NCI-H1048 (cell line): ENCODE measurements at regions not wholly inside any gene's neighbourhood (a gene's known extent, or its start where the extent isn't known, plus 50 kb on each side); places are given as distances from the start of the nearest gene placed in this dataset.
"Not testable (repeated sequence)": the region's sequence is repeated elsewhere in the genome, so short reads cannot be mapped to it uniquely, and the experiment has no call there.

Experiments
- DNase-seq: peaks from one replicate; lab custom pipeline; 2025; lab: John Stamatoyannopoulos, UW

DNA sequence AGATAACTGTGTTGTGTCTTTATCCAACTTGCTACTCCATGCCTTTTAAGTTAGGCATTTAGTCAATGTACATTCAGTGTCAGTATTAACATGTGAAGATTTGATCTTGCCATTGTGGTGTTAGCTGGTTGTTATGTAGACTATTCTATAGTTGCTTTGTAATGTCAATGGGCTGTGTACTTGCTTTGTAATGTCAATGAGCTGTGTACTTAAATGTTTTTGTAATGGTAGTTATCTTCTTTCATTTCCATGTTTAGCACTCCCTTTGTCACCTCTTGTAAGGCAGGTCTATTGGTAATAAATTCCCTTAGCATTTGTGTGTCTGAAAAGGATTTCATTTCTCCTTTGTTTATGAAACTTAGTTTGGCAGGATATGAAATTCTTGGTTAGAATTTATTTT lies 53.4 kb downstream of the MC4R start:
- DNase-seq: no peak

DNA sequence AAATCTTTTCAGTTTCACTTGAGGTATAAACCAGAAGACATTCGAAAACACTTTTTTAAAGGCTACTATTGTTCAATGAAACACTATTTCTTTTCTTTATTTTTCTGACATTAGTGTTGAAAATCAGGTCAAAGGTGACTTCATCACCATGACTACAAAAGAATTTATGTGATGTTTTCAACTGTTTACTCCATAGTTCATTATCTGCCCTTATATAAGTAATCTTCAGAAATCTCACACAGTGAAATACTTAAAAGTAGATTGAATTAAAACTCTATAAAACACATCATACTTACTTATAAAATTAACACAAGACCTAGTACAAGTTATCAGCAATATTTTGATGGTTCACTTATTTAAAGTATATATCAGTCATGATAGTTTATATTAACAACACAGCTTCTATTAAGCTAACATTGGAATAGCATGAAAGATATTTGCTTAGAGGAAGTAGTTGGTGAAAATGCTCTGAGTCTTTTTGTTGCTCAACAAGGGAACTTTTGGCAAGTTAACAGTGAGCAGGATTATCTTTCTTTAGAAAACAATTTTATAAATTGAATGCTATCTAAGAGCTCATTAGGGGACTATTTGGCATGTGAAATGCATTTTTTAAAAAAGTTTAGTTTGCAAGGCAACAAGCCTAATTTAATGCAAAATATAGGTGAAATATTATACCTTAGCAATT lies 60.8 kb downstream of the MC4R start:
- DNase-seq: no peak

DNA sequence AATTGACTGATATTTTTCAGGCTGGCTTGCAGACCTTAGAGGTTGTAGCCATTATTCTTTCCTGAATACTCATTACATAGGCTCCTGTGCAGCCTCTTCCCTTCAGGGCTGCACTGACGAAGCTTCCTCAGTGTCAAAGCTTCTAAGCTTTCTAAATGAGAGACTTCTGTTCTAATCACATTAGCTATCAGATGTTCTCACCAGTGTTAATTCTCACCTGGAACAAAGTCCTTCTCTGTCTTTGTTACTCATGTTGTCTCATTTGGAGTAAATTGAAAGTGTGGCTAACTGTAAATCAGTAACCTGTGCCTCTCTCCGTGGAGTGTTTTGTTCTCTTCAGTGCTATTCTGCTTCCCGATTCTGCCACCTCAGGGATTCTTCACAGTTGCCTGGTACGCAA lies 76.9 kb downstream of the MC4R start:
- DNase-seq: no peak

DNA sequence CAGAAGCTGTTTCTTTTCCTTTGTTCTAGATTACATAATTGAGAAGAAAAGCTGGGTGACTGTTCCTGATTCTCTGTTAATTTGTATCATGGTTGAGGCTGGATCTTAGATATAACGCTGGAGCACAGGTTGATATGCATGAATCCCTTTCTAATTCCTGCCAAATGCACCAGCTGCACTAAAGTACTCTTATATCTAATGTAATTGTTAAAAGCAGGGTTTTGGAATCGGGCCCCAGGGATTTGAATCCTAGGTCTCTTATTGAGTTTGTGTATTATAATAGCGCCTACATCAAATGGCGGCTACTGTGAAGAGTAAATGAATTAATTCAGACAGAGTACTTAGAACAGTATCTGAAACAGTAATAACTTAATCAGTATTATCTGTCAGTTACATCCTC lies 80.4 kb downstream of the MC4R start:
- DNase-seq: no peak

DNA sequence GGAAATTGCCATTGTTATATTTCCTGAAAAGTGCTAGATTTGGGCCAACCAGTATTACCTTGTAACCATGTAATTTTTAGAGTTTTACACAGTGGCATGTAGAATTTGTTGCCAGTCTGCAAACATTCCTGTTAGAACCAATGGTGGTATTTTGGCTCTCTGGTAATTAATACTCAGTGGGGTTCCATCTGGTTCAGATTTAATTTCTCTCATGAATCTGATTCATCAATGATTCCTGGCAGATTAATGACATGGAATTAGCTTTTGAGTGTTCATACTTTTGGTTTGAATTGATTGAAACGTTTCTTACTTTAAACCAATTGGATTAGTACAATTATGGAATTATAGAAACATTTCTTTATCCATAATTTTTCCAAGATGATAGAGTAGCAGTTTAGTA lies 93.2 kb downstream of the MC4R start:
- DNase-seq: no peak

- DNase-seq: no peak
Observed at GRCh38 chr18:60277855-60278480, 94.6 kb downstream of the MC4R start.

DNA sequence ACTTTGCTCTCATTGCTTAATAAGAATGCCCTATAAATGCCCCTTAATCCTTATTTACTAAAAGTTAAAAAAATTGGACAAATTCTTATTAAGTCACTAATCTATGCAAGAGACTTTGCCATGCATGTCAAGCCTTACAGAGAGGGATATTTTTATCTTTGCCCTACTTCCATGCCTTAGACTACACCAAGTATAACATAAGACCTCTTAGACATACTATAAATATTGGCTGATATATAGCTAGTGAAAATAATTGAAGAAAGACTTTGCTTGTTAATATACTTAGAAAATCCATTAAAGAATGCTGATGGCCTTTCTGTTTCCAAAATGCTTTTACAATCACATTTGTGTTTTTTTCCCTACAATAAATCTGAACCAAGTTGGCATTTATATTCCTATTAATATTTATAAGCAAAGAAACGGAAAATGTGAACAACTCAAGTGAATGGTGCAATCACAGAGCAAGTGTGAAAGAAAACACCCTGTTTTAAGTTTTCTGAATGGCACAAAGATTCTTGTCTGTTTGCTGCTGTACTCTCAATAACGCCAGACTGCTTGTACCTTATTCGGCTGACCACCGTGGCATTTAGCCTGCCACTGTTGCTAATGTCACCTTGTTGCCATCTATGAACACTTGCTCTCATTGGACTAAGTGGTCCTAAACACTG lies 105.0 kb downstream of the MC4R start:
- no peak for DNase-seq

- no peak for DNase-seq
Observed at GRCh38 chr18:60266558-60266957, 106.0 kb downstream of the MC4R start.

GRCh38 chr18:60259052-60259681 lies 113.4 kb downstream of the MC4R start:
- DNase-seq: no peak

- DNase-seq: no peak
Observed at GRCh38 chr18:60249388-60249787, 123.2 kb downstream of the MC4R start.

- DNase-seq: no peak
Observed at GRCh38 chr18:60248336-60249330, 123.9 kb downstream of the MC4R start.

GRCh38 chr18:60247103-60247502 lies 125.5 kb downstream of the MC4R start:
- no peak for DNase-seq

DNA sequence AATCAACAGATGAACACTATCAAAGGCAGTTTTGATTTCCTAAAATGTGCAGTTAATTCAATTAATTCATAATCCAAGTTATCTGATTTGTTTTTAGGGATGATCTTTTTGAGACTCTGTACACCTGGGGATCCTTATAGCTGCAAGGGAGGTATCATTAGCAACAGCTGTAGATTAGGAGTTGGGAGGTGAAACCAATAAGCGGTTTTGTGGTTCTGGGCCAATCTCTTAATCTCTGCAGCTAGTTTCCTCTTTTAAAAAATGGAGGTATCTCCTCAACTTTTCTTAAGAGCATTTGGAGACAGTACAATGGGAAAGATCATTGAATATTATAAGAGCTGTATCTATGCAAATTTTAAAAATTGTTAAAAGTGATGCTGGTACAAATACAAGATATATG lies 126.0 kb downstream of the MC4R start:
- no peak for DNase-seq

GRCh38 chr18:60245096-60245495 lies 127.5 kb downstream of the MC4R start:
- DNase-seq: no peak

DNA sequence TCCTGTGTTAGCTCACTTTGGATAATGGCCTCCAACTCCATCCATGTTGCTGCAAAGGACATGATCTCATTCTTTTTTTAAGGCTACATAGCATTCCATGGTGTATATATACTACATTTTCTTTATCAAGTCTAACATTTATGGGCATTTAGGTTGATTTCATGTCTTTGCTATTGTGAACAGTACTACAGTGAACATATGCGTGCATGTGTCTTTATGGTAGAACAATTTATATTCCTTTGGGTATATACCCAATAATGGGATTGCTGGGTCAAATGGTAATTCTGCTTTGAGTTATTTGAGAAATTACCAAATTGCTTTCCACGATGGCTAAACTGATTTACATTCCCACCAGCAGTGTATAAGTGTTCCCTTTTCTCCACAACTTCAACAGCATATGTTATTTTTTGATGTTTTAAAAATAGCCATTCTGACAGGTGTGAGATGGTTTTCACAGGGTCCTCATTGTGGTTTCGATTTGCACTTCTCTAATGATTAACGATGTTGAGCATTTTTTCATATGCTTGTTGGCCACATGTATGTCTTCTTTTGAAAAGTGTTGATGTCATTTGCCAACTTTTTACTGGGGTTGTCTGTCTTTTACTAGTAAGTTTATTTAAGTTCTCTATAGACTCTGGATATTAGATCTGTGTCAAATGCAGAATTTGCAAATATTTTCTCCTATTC lies 133.4 kb downstream of the MC4R start:
- DNase-seq: not testable (repeated sequence)

GRCh38 chr18:60235164-60235563 lies 137.4 kb downstream of the MC4R start:
- DNase-seq: no peak

DNA sequence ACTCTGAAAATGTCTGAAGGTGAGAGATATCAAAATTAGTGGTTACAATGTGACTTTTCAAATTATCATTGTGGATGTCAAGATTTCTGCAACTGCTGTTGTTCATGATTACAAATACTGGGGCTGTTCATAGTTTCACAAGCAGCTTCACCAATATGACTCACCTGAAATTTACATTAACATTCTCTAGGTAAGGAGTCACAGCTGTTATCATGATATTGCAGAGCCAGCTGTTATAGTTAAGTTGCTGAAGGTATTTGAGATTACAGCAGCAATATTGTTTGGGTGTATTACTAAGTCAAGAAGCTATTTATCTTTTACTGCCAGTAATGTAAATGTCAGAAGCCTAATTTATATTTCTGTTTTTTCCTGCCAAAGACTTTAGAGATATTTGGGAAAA lies 140.0 kb downstream of the MC4R start:
- DNase-seq: no peak

- DNase-seq: no peak
Observed at GRCh38 chr18:60228609-60229595, 143.7 kb downstream of the MC4R start.

DNA sequence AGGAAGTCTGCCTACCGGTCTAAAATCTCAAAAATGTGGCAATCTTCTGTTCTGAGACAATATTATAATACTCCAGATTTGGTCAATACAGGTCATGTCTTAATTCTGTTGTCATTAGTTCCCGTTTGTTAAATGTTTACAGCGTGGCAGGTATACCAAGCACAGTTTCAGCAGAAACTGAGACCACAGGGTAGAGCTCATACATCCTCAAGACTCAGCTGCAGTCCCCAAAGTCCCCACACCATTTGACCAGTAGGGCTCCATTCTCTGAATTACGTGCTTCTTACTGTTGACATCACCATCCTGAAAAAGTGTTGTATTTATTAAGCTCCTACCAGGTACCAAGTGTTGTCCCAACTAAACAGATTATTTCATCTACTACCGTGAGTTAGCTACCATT lies 157.1 kb downstream of the MC4R start:
- no peak for DNase-seq

- no peak for DNase-seq
Observed at GRCh38 chr18:60209042-60209441, 163.5 kb downstream of the MC4R start.
